ENCODE measurements at regions not wholly inside any gene's neighbourhood (a gene's known extent, or its start where the extent isn't known, plus 50 kb on each side); places are given as distances from the start of the nearest gene placed in this dataset.

DNA sequence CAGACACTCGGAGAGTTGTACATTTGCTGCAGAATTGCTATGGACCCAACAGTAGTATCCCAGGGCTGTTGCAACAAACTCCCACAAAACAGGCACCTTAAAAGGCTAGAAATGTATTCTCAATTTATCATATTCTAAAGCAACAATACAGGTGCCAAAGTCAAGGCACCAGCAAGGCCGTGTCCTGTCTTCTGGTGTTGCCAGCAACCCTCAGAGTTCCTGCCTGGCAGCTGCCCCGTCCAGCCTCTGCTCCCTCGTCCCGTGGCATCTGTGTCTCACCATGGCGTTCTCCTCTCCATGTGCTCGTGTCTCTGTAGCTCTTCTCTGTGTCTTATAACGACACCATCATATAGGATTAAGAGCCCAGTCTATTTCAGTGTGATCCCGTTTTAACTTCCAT lies 67.7 kb upstream of the ARGLU1 start:
- Mint-ChIP-seq H3K27me3 (peaks cover 9% of the 10 kb centered on the region), H3K36me3 (no peaks in the 10 kb centered on the region), H3K9me3 (no peaks in the 10 kb centered on the region), H3K4me1 (no peaks in the 10 kb centered on the region), H3K4me3 (no peak overlapping the region), H3K27ac (no peak overlapping the region)
- no peak for DNase-seq
- CTCF ChIA-PET = no interaction called here

DNA sequence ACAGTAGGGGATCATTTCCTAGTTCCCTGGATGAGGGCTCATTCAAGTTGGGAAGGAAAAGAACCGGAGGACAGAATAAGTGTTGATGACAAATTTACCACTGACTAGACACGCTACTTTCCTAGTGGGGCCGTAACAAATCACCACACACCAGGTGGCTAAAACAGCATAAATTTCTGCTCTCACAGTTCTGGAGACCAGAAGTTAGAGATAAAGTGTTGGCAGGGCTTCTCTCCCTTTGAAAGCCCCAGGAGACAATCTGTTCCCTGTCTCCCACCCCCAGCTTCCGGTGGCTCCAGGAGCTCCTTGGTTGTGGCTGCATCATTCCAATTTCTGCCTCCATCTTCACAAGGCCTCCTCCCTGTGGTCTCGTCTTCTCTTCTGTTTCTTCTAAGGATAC lies 65.4 kb upstream of the ARGLU1 start:
- no peak overlapping the region for H3K4me3 Mint-ChIP-seq
- DNase-seq = no peak
- no peak overlapping the region for H3K27ac Mint-ChIP-seq
- CTCF ChIA-PET = interaction anchor here (1.9 kb wide), 1 partner anchor 13 kb away, joined by 5 read pairs; no protein-coding TSS in a partner anchor
- H3K27me3 Mint-ChIP-seq = peaks cover 6% of the 10 kb centered on the region
- no peaks in the 10 kb centered on the region for H3K4me1 Mint-ChIP-seq
- no peaks in the 10 kb centered on the region for H3K36me3 Mint-ChIP-seq
- H3K9me3 Mint-ChIP-seq = no peaks in the 10 kb centered on the region

DNA sequence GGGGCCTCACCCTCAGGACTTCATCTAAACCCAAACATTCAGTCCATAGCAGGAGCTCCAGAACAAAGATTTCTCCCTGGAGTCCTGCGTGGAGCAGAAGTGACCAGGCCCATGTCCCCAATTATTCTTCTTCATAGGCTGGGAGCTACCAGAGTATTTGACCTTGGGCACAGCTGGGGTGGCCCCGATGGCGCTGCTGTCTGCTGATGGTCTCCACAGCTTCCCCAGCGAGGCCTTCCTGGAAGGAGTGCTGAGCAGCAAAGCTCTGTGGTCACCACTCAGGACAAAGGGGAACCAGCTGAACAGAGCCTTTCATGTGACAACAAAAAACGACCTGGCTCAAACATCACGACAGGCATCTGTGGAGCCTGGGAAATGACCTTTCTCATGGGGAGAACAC lies 62.7 kb upstream of the ARGLU1 start:
- H3K4me1 Mint-ChIP-seq = no peaks in the 10 kb centered on the region
- H3K36me3 Mint-ChIP-seq = no peaks in the 10 kb centered on the region
- H3K27me3 Mint-ChIP-seq = peaks cover 6% of the 10 kb centered on the region
- no peak overlapping the region for H3K27ac Mint-ChIP-seq
- no peak overlapping the region for H3K4me3 Mint-ChIP-seq
- CTCF ChIA-PET = interaction anchor here (0.8 kb wide), 1 partner anchor 11 kb away, joined by 5 read pairs; no protein-coding TSS in a partner anchor
- no peak for DNase-seq
- no peaks in the 10 kb centered on the region for H3K9me3 Mint-ChIP-seq

DNA sequence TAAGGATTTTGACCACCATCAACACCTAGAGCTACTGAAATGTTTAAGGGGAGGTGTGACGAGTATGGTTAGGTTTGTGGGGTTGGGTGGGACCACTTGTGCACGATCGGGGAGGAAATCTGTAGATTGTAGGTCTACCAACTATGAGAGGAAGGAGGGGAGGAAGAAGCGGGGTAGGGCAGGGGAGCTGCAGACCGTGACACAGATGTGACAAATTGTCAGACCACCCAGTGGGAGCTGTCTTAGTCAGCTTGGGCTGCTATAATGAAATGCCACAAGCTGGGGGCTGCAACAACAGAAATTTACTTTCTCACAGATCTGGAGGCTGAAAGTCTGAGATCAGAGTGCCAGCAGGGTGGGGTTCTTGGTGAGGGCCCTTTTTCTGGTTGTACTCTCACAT lies 62.2 kb upstream of the ARGLU1 start:
- Mint-ChIP-seq H3K27ac (no peak overlapping the region), H3K9me3 (no peaks in the 10 kb centered on the region), H3K4me3 (no peak overlapping the region), H3K36me3 (no peaks in the 10 kb centered on the region), H3K4me1 (no peaks in the 10 kb centered on the region), H3K27me3 (peaks cover 7% of the 10 kb centered on the region)
- no peak for DNase-seq
- CTCF ChIA-PET = interaction anchor here (1.7 kb wide), 1 partner anchor 10 kb away, joined by 5 read pairs; no protein-coding TSS in a partner anchor

DNA sequence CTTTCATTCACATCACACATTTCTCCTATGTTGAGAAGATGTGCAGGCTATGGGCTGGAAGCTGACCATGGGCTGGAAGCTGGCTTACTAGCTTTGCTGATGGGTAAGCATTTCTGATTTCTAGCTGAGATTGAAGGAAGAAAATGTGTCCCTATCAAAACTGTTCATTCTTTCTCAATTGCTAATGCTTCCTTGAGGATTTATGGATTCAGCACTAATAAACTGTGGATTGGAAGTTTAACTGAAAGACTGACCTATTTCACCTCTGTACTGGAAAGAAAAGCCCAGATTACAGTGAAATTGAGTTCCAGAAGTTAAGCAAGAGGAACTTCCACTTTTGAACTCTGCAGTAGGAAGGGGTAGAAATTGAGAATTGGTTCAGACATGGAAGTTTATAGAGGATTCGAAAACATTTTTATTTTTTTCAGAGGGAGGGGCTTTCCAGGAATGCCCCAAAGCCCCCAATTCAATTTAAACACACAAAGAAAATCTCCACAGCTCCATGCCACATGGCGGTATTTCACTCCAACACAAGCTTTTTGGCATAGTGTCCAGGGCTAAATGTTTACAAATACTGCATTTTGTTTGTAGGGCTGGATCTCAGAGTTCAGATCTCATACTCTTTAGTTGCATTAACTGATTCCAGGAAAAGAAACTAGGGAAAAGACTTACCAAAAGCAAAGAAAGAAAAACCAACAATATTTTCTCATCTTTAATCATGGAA lies 61.2 kb upstream of the ARGLU1 start:
- Mint-ChIP-seq H3K36me3 (no peaks in the 10 kb centered on the region), H3K4me1 (no peaks in the 10 kb centered on the region), H3K9me3 (no peaks in the 10 kb centered on the region), H3K27me3 (peaks cover 15% of the 10 kb centered on the region), H3K27ac (no peak overlapping the region), H3K4me3 (no peak overlapping the region)
- no peak for DNase-seq
- CTCF ChIA-PET = interaction anchor here (1.7 kb wide), 1 partner anchor 9 kb away, joined by 5 read pairs; no protein-coding TSS in a partner anchor

DNA sequence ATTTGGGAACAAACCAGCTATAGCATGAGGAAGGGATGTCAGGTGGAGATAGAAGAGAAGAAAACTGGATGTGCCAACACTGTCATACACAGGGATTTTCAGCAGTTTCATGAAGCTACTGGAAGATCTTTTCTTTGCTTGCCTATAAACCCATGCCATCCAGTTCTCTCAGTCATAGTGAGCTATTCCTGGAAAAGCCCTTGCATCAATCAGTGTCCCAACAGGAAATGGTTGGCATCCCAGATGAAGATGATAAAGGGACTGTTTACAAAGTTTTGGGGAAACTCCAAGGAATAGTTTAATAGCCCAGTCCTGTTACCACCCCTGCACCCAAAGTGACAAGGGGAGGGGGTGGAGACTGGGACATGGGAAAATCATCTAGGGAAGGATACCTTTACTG lies 58.5 kb upstream of the ARGLU1 start:
- Mint-ChIP-seq H3K4me3 (no peak overlapping the region), H3K27me3 (peaks cover 19% of the 10 kb centered on the region), H3K9me3 (no peaks in the 10 kb centered on the region), H3K4me1 (no peaks in the 10 kb centered on the region), H3K27ac (no peak overlapping the region), H3K36me3 (no peaks in the 10 kb centered on the region)
- DNase-seq = no peak
- CTCF ChIA-PET = no interaction called here

DNA sequence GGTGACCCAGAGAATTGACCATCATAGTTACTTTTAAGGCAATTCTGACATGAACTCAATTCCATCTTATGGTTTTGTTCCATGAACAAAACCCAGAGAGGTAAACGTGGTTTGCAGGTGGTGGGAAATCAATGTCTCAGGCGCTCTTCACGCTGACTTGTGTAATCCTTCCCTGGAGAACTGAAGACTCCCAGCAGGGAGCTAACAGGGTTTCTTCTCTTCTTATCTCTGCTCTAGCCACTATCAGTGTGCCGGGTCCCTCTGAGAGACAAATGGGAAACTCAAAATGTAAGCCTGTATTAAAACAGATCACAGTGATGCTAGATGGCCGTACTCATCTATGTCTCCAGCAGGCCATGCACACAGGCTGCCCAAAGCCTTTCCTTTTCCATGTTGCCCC lies 57.6 kb upstream of the ARGLU1 start:
- Mint-ChIP-seq H3K27me3 (peaks cover 22% of the 10 kb centered on the region), H3K36me3 (no peaks in the 10 kb centered on the region), H3K27ac (no peak overlapping the region), H3K9me3 (no peaks in the 10 kb centered on the region), H3K4me1 (no peaks in the 10 kb centered on the region), H3K4me3 (no peak overlapping the region)
- CTCF ChIA-PET = no interaction called here
- no peak for DNase-seq

DNA sequence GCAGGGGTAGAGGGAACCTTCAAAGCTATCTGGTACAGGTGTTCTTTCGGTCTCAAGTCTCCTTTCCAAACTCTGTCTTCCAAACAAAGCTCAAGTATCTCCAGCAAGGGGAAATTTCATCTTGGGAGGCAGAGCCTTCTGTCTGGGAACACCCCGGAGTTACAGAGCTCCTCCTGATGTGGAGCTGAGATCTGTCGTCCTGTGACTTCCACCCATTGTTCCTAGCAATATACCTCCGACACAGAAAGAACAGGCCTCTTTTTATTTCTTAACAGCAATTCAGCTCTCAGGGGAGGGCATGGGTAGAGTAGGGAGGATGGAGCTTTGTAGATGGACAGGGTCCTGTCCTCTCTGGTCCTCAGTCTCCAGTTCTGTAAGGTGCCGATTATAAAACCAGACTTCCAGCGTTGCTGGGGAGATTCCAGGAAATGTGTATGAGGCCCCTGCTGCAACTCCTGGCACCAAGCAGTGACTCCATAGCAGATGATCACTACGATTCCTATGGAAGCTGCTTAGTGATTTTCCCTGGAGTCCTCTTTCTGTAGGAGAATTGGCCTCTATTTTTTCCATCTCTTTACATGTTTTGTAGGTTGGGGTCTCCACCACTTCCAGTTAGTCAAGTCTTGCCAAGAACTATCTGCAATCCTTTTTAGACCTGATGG lies 56.0 kb upstream of the ARGLU1 start:
- DNase-seq = no peak
- H3K4me3 Mint-ChIP-seq = no peak overlapping the region
- no peaks in the 10 kb centered on the region for H3K9me3 Mint-ChIP-seq
- CTCF ChIA-PET = no interaction called here
- no peaks in the 10 kb centered on the region for H3K36me3 Mint-ChIP-seq
- peaks cover 26% of the 10 kb centered on the region for H3K27me3 Mint-ChIP-seq
- H3K27ac Mint-ChIP-seq = no peak overlapping the region
- H3K4me1 Mint-ChIP-seq = no peaks in the 10 kb centered on the region

DNA sequence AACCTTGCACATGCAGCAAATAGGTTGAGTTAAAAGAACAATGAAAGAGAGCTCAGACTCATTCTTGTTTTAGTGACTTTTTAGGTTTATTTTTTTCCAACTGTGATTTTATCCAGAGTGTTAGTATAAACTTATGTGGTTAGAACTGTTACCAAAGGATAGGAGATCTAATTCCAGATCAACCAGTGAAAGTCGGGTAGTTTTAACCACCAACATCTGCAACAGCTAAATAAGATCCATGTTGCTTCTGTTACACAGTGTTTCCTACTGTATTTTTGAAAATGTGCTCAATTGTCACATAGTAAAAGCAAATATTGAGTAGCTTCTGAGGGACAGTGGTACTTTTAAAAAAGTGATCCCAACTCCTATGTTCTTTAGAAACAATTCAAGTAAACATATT lies 53.9 kb upstream of the ARGLU1 start:
- CTCF ChIA-PET = no interaction called here
- no peaks in the 10 kb centered on the region for H3K4me1 Mint-ChIP-seq
- H3K27ac Mint-ChIP-seq = no peak overlapping the region
- no peak overlapping the region for H3K4me3 Mint-ChIP-seq
- DNase-seq = no peak
- H3K27me3 Mint-ChIP-seq = peaks cover 25% of the 10 kb centered on the region
- no peaks in the 10 kb centered on the region for H3K36me3 Mint-ChIP-seq
- no peaks in the 10 kb centered on the region for H3K9me3 Mint-ChIP-seq

DNA sequence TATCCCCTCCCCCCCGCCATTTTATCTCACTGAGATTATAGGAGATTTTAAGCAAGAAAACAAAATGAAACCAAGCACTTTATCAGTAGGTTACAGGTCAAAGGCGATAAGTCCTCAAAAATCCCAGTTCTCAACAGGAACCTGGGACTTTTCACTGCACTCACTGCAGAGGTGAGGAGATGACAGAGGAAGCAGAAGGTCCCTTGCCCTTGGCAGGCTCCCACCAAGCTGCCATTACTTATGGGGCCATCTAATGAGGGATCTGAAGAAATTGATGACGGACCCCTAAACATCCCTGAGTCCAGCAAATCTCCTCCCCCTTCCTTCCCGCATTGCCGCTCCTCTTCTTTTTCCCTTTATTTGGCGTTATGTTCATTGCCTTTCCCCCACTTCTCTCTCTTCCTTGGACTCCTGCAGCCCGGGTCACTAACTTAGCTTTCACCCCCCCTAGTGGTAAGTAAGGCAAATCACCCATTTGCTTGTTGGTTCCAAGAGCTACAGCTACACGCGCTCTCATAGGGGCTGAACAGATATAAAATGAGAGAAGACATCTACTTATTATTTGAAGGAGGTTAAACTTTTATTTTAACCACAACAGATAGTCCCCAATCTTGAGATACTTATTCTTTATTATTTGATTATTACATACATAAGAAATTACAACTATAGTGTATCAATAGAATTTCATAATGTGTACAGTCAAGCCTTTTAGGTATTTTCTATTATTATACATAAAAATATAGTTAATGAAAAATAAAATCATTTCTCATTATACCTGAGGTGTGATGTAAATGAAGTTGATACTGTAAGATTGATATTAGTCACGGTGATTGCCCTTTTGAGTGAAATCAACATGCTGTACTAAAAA lies 52.0 kb upstream of the ARGLU1 start:
- CTCF ChIA-PET = interaction anchor here (0.7 to 2.2 kb wide), 15 partner anchors 9 to 1846 kb away, joined by 3 to 7 read pairs (median 3); no protein-coding TSS in a partner anchor
- no peak overlapping the region for H3K4me3 Mint-ChIP-seq
- no peaks in the 10 kb centered on the region for H3K4me1 Mint-ChIP-seq
- no peaks in the 10 kb centered on the region for H3K9me3 Mint-ChIP-seq
- H3K27ac Mint-ChIP-seq = no peak overlapping the region
- DNase-seq = peak; percentile 25
- H3K27me3 Mint-ChIP-seq = peaks cover 22% of the 10 kb centered on the region
- H3K36me3 Mint-ChIP-seq = no peaks in the 10 kb centered on the region
